ENCODE measurements at regions not wholly inside any gene's neighbourhood (a gene's known extent, or its start where the extent isn't known, plus 50 kb on each side); places are given as distances from the start of the nearest gene placed in this dataset.

DNA sequence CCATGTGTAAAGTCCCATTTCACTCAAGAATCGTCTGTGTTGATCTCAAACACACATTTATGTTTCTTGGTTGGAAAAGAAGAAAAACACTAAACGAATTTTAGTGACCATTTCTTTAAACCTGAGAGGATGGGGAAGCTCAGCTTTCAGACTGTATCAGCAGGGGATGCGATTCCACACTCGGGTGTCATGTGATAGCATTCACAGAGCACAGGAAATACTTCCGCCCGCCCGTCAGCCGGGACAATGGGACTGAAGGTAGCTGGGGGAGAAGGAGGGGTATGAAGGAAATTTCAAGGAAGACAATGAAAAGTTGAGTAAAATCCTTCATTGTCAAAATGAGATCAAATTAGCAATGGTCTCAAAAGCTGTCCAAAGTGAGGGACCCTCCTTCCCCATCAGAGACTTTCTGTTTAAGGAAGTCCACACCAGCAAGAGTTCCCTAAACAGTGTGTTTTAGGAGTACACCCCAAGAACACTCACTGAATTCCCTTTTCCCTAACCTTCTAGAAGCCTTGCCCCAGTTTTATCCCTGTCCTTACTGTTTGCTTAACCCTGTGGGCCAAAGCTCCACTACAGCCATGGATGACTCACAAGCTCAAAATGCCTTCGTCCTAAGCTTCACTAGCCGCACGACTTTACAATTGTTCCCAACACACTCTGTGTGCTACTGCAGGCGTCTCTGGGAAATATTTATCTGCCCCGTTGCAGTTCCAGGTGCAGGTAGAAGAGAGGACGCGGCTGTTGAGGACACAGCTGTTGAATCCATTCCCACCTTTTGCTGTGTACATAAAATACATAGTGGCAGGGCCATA is 51.4 kb upstream of the SIM2 start:
- H3K27ac Mint-ChIP-seq: no peak overlapping the region

More for the DNA sequence above, 51.4 kb upstream of the SIM2 start:
- no peaks in the 10 kb centered on the region for H3K36me3 Mint-ChIP-seq (ENCODE audit: insufficient read depth)
- no peak for DNase-seq (ENCODE audit: low spot score, unreplicated experiment)
- peaks cover 6% of the 10 kb centered on the region for H3K27me3 Mint-ChIP-seq
- H3K4me3 Mint-ChIP-seq (ENCODE audit: low read depth): no peak overlapping the region
- TF ChIP-seq CTCF (IDR thresholded peaks at IDR 0.05; ENCODE audit: unreplicated experiment): no peak
- H3K4me1 Mint-ChIP-seq (ENCODE audit: low read depth): peaks cover 2% of the 10 kb centered on the region
- H3K9me3 Mint-ChIP-seq (ENCODE audit: low read depth): no peaks in the 10 kb centered on the region

Data from progenitor cell of endocrine pancreas (in vitro differentiated cells).